HCT116 (cell line): ENCODE measurements at regions not wholly inside any gene's neighbourhood (a gene's known extent, or its start where the extent isn't known, plus 50 kb on each side); places are given as distances from the start of the nearest gene placed in this dataset.

Source experiments
- ATAC-seq: fragments of 200-7000 bp; cut with Tn5 transposase; 2 replicates; pipeline ENCODE4 v1.9.1; 2020; ENCODE audit warnings: mild to moderate bottlenecking, moderate library complexity
- BruUV-seq: library from RNA; stranded (reverse); fragments of 400-500 nt; replicated peaks from 2 replicates; lab custom pipeline; 2021; lab: Mats Ljungman, UMichigan
- CTCF ChIA-PET: fragments of 300-600 bp; sonication (Branson Sonifier 250); formaldehyde crosslinking; loops from one replicate; lab custom pipeline; 2021; ENCODE audit warnings: antibody characterized with exemption; lab: Charles Lee
- POLR2A ChIA-PET: fragments of 300-600, 350-600 bp; sonication (Branson Sonifier 250); formaldehyde crosslinking; loops from one replicate; lab custom pipeline; 2021; ENCODE audit warnings: antibody characterized with exemption; lab: Charles Lee
- RAD21 ChIA-PET, 2 experiments: fragments of 300-600 bp; sonication (Branson Sonifier 250); formaldehyde crosslinking; loops; one replicate each; lab custom pipeline; 2023; ENCODE audit warnings: low total read pairs in 2 of 2; ENCODE audit not compliant: uncharacterized antibody in 2 of 2, unreplicated experiment in 2 of 2, low non-redundant PET in 1 of 2; lab: Charles Lee
- DNase-seq: peaks from one replicate; pipeline ENCODE4 v3.0.0-alpha.2; 2010; ENCODE audit warnings: low read depth, low spot score
- H2AFZ ChIP-seq: fragments of 200-600 bp; shearing (Covaris generic), sonication (generic); 2 replicates; pipeline ENCODE4 v1.6.1; 2017; ENCODE audit warnings: low read depth, mixed run types, mixed read lengths, antibody characterized with exemption, low read length; ENCODE audit not compliant: poor library complexity, severe bottlenecking
- H3K27ac ChIP-seq: 2 replicates; pipeline ENCODE4 v1.5.1; 2012; ENCODE audit warnings: low read depth, low read length
- H3K27me3 ChIP-seq: fragments of 200-600 bp; sonication (generic); 2 replicates; pipeline ENCODE4 v1.6.1; 2016; ENCODE audit warnings: mixed run types, low read length, mixed read lengths; ENCODE audit not compliant: insufficient read depth
- H3K36me3 ChIP-seq, 2 experiments: fragments of 200-500 bp in 1 of 2; fragments of 200-600 bp in 1 of 2; sonication (Bioruptor generic) in 1 of 2; sonication (generic) in 1 of 2; 2 replicates each; pipeline versions ENCODE4 v1.5.1 to v1.6.1; 2014 to 2016; ENCODE audit warnings: low read length in 2 of 2, inconsistent platforms in 1 of 2, mixed read lengths in 1 of 2, mixed run types in 1 of 2; ENCODE audit not compliant: insufficient read depth in 2 of 2, control insufficient read depth in 1 of 2
- H3K4me1 ChIP-seq, 2 experiments: fragments of 200-600 bp in 1 of 2; sonication (generic) in 1 of 2; 2 replicates each; pipeline versions ENCODE4 v1.5.1 to v1.6.1; 2012 to 2017; ENCODE audit warnings: low read length in 2 of 2, inconsistent platforms in 1 of 2, mild to moderate bottlenecking in 1 of 2, mixed read lengths in 1 of 2, mixed run types in 1 of 2, moderate library complexity in 1 of 2; ENCODE audit not compliant: insufficient read depth in 2 of 2, control insufficient read depth in 1 of 2
- H3K4me2 ChIP-seq: fragments of 200-600 bp; sonication (generic); 2 replicates; pipeline ENCODE4 v1.6.1; 2017; ENCODE audit warnings: mixed run types, low read length, mixed read lengths
- H3K4me3 ChIP-seq, 2 experiments: fragments of 200-600 bp in 1 of 2; sonication (generic) in 1 of 2; replicated peaks in 1 of 2; 2 replicates each; pipeline ENCODE4 v1.5.1; 2011 to 2016; ENCODE audit warnings: low read length in 2 of 2, control low read depth in 1 of 2, low read depth in 1 of 2, mild to moderate bottlenecking in 1 of 2, mixed read lengths in 1 of 2, mixed run types in 1 of 2
- H3K79me2 ChIP-seq: fragments of 200-600 bp; sonication (generic); 2 replicates; pipeline ENCODE4 v1.6.1; 2017; ENCODE audit warnings: mild to moderate bottlenecking, mixed run types, low read length, moderate library complexity, mixed read lengths; ENCODE audit not compliant: insufficient read depth
- H3K9ac ChIP-seq: fragments of 200-600 bp; sonication (generic); 2 replicates; pipeline ENCODE4 v1.6.1; 2016; ENCODE audit warnings: low read length, mixed read lengths
- H3K9me2 ChIP-seq: fragments of 200-600 bp; sonication (generic), shearing (Covaris generic); 2 replicates; pipeline ENCODE4 v1.6.1; 2017; ENCODE audit warnings: mixed run types, mild to moderate bottlenecking, moderate library complexity; ENCODE audit not compliant: insufficient read depth
- H3K9me3 ChIP-seq, 2 experiments: fragments of 200-500 bp in 1 of 2; fragments of 200-600 bp in 1 of 2; sonication (Bioruptor generic) in 1 of 2; sonication (generic) in 1 of 2; 2 replicates each; pipeline ENCODE4 v1.6.1; 2014 to 2017; ENCODE audit warnings: low read length in 2 of 2, mixed read lengths in 2 of 2, inconsistent platforms in 1 of 2, low read depth in 1 of 2, mild to moderate bottlenecking in 1 of 2, mixed run types in 1 of 2, moderate library complexity in 1 of 2; ENCODE audit not compliant: control insufficient read depth in 1 of 2, insufficient read depth in 1 of 2
- H4K20me1 ChIP-seq: fragments of 200-600 bp; sonication (generic), shearing (Covaris generic); 2 replicates; pipeline ENCODE4 v1.6.1; 2017; ENCODE audit warnings: mixed run types, mild to moderate bottlenecking, moderate library complexity; ENCODE audit not compliant: insufficient read depth
- ATF3 ChIP-seq: IDR thresholded peaks from 2 replicates; pipeline ENCODE4 v1.6.1; 2012
- CBX3 ChIP-seq: IDR thresholded peaks from 2 replicates; pipeline ENCODE4 v1.6.1; 2012; ENCODE audit warnings: low read depth
- CEBPB ChIP-seq: IDR thresholded peaks from 2 replicates; pipeline ENCODE4 v1.6.1; 2012; ENCODE audit warnings: low read depth
- CTCF ChIP-seq, 3 experiments: fragments of 200-600 bp in 1 of 3; sonication (generic) in 1 of 3; IDR thresholded peaks in 2 of 3; conservative IDR thresholded peaks in 1 of 3; 2 replicates each; pipeline ENCODE4 v1.5.1; 2012 to 2017; ENCODE audit warnings: low read depth in 2 of 3, low read length in 2 of 3, antibody characterized with exemption in 1 of 3, borderline replicate concordance in 1 of 3, control low read depth in 1 of 3, mild to moderate bottlenecking in 1 of 3, mixed read lengths in 1 of 3, mixed run types in 1 of 3, moderate library complexity in 1 of 3; ENCODE audit not compliant: insufficient read depth in 1 of 3
- EZH2 ChIP-seq: fragments of 200-600 bp; sonication (generic); IDR thresholded peaks from 2 replicates; pipeline ENCODE4 v1.6.1; 2017; ENCODE audit warnings: antibody characterized with exemption, mixed run types
- EZH2phosphoT487 ChIP-seq: fragments of 200-600 bp; IDR thresholded peaks from 2 replicates; pipeline ENCODE4 v1.6.1; 2018; ENCODE audit warnings: antibody characterized with exemption, borderline replicate concordance
- FOSL1 ChIP-seq: IDR thresholded peaks from 2 replicates; pipeline ENCODE4 v1.6.1; 2012; ENCODE audit warnings: low read depth
- POLR2A ChIP-seq: IDR thresholded peaks from 2 replicates; pipeline ENCODE4 v1.7.0; 2011; ENCODE audit warnings: borderline replicate concordance; ENCODE audit not compliant: insufficient read depth, insufficient read length; ENCODE audit errors: extremely low read depth
- RAD21 ChIP-seq: IDR thresholded peaks from 2 replicates; pipeline ENCODE4 v1.6.1; 2012; ENCODE audit warnings: low read depth, mild to moderate bottlenecking
- REST ChIP-seq: IDR thresholded peaks from 2 replicates; pipeline ENCODE4 v1.6.1; 2012; ENCODE audit warnings: low read depth
- SIN3A ChIP-seq: IDR thresholded peaks from 2 replicates; pipeline ENCODE4 v1.6.1; 2012; ENCODE audit warnings: low read depth
- SP1 ChIP-seq: IDR thresholded peaks from 2 replicates; pipeline ENCODE4 v1.6.1; 2012; ENCODE audit warnings: low read depth
- YY1 ChIP-seq: IDR thresholded peaks from 2 replicates; pipeline ENCODE4 v1.6.1; 2011; ENCODE audit warnings: low read length, low read depth, moderate library complexity, mild to moderate bottlenecking; ENCODE audit not compliant: insufficient replicate concordance; ENCODE audit errors: extremely low read depth
- ZBTB33 ChIP-seq: IDR thresholded peaks from 2 replicates; pipeline ENCODE4 v1.6.1; 2011; ENCODE audit warnings: mild to moderate bottlenecking, low read length, moderate library complexity; ENCODE audit not compliant: insufficient replicate concordance; ENCODE audit errors: extremely low read depth
- ZFX ChIP-seq: fragments of 450-650 bp; IDR thresholded peaks from 2 replicates; pipeline ENCODE4 v1.6.1; 2017
- intact Hi-C: fragments of 100-400 bp; cut with micrococcal nuclease; formaldehyde crosslinking; loops from 2 replicates; pipeline ENCODE4 v1.10.0; 2022

- Histone ChIP-seq H3K27ac (no peak overlapping the region), H3K9me2 (no peaks in the 10 kb centered on the region), H3K4me2 (no peak overlapping the region), H3K9me3 (no peaks in the 10 kb centered on the region), H3K9ac (no peak overlapping the region), H2AFZ (no peak overlapping the region), H3K4me1 (peaks cover 17 to 32% of the 10 kb centered on the region in 2 experiments), H3K27me3 (no peaks in the 10 kb centered on the region), H3K79me2 (no peaks in the 10 kb centered on the region), H4K20me1 (no peaks in the 10 kb centered on the region), H3K4me3 (no peak overlapping the region), H3K36me3 (no peaks in the 10 kb centered on the region)
- no TSS peak for BruUV-seq
- DNase-seq: no peak
- TF ChIP-seq CBX3: no peak
- TF ChIP-seq YY1: no peak
- no peak for TF ChIP-seq ZFX
- no peak for TF ChIP-seq ZBTB33
- TF ChIP-seq SIN3A: no peak
- no peak for TF ChIP-seq POLR2A
- no peak for TF ChIP-seq SP1
- TF ChIP-seq REST: no peak
- no peak for TF ChIP-seq EZH2
- TF ChIP-seq FOSL1: no peak
- no peak for TF ChIP-seq CTCF (IDR thresholded peaks at IDR 0.05 in 2 of 3, conservative IDR thresholded peaks at IDR 0.05 in 1 of 3; ENCODE audit: borderline replicate concordance in 1 of 3, insufficient read depth in 1 of 3, low read depth in 2 of 3, low read length in 2 of 3)
- no peak for TF ChIP-seq ATF3
- no peak for TF ChIP-seq RAD21
- no peak for TF ChIP-seq EZH2phosphoT487
- TF ChIP-seq CEBPB: no peak
- RAD21 ChIA-PET: no interaction called here
- CTCF ChIA-PET: interaction anchor here (0.8 to 1.6 kb wide), 2 partner anchors 8 to 253 kb away, joined by 3 read pairs; no protein-coding TSS in a partner anchor
- POLR2A ChIA-PET: no interaction called here
- intact Hi-C loops: no loop called here
- ATAC-seq: no peak
Measured at GRCh38 chr10:31584098-31584631, 265.1 kb downstream of the ZEB1 start.
